Liver (tissue), 3 donors: ENCODE measurements at regions not wholly inside any gene's neighbourhood (a gene's known extent, or its start where the extent isn't known, plus 50 kb on each side); places are given as distances from the start of the nearest gene placed in this dataset.
"Not testable (repeated sequence)": the region's sequence is repeated elsewhere in the genome, so short reads cannot be mapped to it uniquely, and the experiment has no call there.

Experiments used
- EGR1 ChIP-seq, 2 donors: IDR thresholded peaks; 2 replicates each; pipeline ENCODE4 v1.6.1; 2016 to 2018; ENCODE audit warnings: antibody characterized with exemption in 2 of 2, low read depth in 2 of 2
- TAF1 ChIP-seq: conservative IDR thresholded peaks from 2 replicates; pipeline ENCODE4 v1.6.1; 2016; ENCODE audit warnings: antibody characterized with exemption, mild to moderate bottlenecking
- TF ChIP-seq, protein P1 (sequence below): fragments of 150-350 bp; IDR thresholded peaks from 2 replicates; pipeline ENCODE4 v1.5.1; 2017; ENCODE audit warnings: improper control_type of control experiment, low read depth, low read length; ENCODE audit not compliant: missing input control
- donor health status: healthy.
- donor health status: healthy.

DNA sequence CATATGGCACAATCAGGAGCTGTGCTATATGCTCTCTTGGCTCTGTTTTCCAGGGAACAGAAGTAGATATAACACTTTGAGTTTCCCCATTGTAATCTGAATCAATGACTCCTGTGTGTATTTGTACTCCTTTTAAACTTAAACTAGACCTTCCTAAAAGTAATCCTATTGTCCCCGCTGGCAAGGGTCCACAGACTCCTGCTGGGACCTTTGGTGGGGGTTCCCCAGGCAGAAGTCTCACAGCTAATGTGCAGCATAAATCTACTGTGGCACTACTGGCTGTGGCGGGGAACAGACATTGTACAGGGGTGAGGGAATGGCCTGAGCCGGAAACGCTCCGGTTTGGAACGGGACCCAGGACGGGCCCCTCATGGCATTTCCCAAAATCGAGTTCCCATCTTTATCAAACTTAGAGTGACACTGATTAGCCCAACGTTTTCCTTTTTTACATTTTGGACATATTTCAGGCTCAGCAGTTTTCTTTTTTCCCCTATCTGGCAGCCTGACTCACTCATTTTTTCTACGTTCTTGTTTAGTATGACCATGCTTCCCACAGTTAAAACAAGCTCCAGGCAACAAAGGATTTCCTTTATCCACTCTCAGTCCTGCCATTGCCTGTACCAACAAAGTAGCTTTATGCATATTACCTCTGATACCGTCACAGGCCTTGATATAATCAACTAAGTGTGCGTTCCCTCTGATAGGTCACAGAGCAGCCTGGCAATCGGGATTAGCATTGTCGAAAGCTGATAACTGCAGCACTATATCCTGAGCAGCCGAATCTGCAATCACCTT, 59.5 kb upstream of the LPCAT1 start:
- TF ChIP-seq EGR1 (IDR thresholded peaks at IDR 0.05; ENCODE audit: low read depth in 2 of 2); TAF1: not testable (repeated sequence)
- TF ChIP-seq, protein P1, sequence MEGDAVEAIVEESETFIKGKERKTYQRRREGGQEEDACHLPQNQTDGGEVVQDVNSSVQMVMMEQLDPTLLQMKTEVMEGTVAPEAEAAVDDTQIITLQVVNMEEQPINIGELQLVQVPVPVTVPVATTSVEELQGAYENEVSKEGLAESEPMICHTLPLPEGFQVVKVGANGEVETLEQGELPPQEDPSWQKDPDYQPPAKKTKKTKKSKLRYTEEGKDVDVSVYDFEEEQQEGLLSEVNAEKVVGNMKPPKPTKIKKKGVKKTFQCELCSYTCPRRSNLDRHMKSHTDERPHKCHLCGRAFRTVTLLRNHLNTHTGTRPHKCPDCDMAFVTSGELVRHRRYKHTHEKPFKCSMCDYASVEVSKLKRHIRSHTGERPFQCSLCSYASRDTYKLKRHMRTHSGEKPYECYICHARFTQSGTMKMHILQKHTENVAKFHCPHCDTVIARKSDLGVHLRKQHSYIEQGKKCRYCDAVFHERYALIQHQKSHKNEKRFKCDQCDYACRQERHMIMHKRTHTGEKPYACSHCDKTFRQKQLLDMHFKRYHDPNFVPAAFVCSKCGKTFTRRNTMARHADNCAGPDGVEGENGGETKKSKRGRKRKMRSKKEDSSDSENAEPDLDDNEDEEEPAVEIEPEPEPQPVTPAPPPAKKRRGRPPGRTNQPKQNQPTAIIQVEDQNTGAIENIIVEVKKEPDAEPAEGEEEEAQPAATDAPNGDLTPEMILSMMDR = not testable (repeated sequence)
